DND-41 (cell line): ENCODE measurements at regions not wholly inside any gene's neighbourhood (a gene's known extent, or its start where the extent isn't known, plus 50 kb on each side); places are given as distances from the start of the nearest gene placed in this dataset.

Source experiments
- ATAC-seq: fragments of 200-7000 bp; cut with Tn5 transposase; 3 replicates; pipeline ENCODE4 v1.9.1; 2021; ENCODE audit warnings: low read depth; ENCODE audit not compliant: insufficient read depth
- DNase-seq: peaks from one replicate; pipeline ENCODE4 v3.0.0-alpha.2; 2020
- H2AFZ ChIP-seq: 2 replicates; pipeline ENCODE4 v1.6.0; 2012; ENCODE audit warnings: low read depth, low read length
- H3K27ac ChIP-seq: 2 replicates; pipeline ENCODE4 v1.5.1; 2012; ENCODE audit warnings: low read length, inconsistent platforms
- H3K27me3 ChIP-seq: fragments of 200-600 bp; sonication (generic); 2 replicates; pipeline ENCODE4 v1.6.0; 2012; ENCODE audit warnings: low read length, mild to moderate bottlenecking, inconsistent platforms; ENCODE audit not compliant: insufficient read depth, poor library complexity
- H3K36me3 ChIP-seq: 2 replicates; pipeline ENCODE4 v1.5.1; 2012; ENCODE audit warnings: low read length, inconsistent platforms; ENCODE audit not compliant: insufficient read depth
- H3K4me1 ChIP-seq: 2 replicates; pipeline ENCODE4 v1.5.1; 2012; ENCODE audit warnings: mild to moderate bottlenecking, low read length; ENCODE audit not compliant: insufficient read depth
- H3K4me2 ChIP-seq: 2 replicates; pipeline ENCODE4 v1.6.0; 2012; ENCODE audit warnings: mild to moderate bottlenecking, moderate library complexity, low read length, inconsistent platforms; ENCODE audit not compliant: insufficient read depth
- H3K4me3 ChIP-seq, 2 experiments: fragments of 200-600 bp in 1 of 2; shearing (Covaris generic) in 1 of 2; 2 replicates each; pipeline ENCODE4 v1.5.1; 2012 to 2016; ENCODE audit warnings: inconsistent platforms in 2 of 2, low read length in 2 of 2, mild to moderate bottlenecking in 2 of 2, low read depth in 1 of 2, moderate library complexity in 1 of 2
- H3K79me2 ChIP-seq: 2 replicates; pipeline ENCODE4 v1.6.0; 2012; ENCODE audit warnings: low read length, inconsistent platforms; ENCODE audit not compliant: insufficient read depth
- H3K9ac ChIP-seq: 2 replicates; pipeline ENCODE4 v1.6.0; 2012; ENCODE audit warnings: low read depth, mild to moderate bottlenecking, inconsistent platforms, low read length, moderate library complexity
- H3K9me3 ChIP-seq: 2 replicates; pipeline ENCODE4 v1.5.1; 2012; ENCODE audit warnings: low read length, moderate library complexity, mild to moderate bottlenecking, inconsistent platforms; ENCODE audit not compliant: insufficient read depth, severe bottlenecking
- H4K20me1 ChIP-seq: 2 replicates; pipeline ENCODE4 v1.6.0; 2012; ENCODE audit warnings: low read length; ENCODE audit not compliant: insufficient read depth
- CTCF ChIP-seq: IDR thresholded peaks from 2 replicates; pipeline ENCODE4 v1.5.1; 2012; ENCODE audit warnings: borderline replicate concordance, low read length, moderate library complexity, mild to moderate bottlenecking; ENCODE audit not compliant: poor library complexity, severe bottlenecking; ENCODE audit errors: extremely low read depth
- EZH2 ChIP-seq: IDR thresholded peaks from 3 replicates; pipeline ENCODE4 v1.6.1; 2012; ENCODE audit warnings: borderline replicate concordance, low read depth, mild to moderate bottlenecking, moderate library complexity, low read length, inconsistent platforms; ENCODE audit not compliant: severe bottlenecking

- H3K27ac ChIP-seq, result no peak overlapping the region
- no peak overlapping the region for H3K4me2 ChIP-seq
- DNase-seq (no peak), ATAC-seq (no peak)
- H4K20me1 ChIP-seq, result no peaks in the 10 kb centered on the region
- no peak overlapping the region for H3K4me3 ChIP-seq
- TF ChIP-seq EZH2, result no peak
- TF ChIP-seq CTCF, result no peak
- H3K27me3 ChIP-seq, result no peaks in the 10 kb centered on the region
- no peaks in the 10 kb centered on the region for H3K79me2 ChIP-seq
- no peaks in the 10 kb centered on the region for H3K9me3 ChIP-seq
- H3K4me1 ChIP-seq, result no peaks in the 10 kb centered on the region
- no peak overlapping the region for H2AFZ ChIP-seq
- H3K9ac ChIP-seq, result no peak overlapping the region
- no peaks in the 10 kb centered on the region for H3K36me3 ChIP-seq
Observed at GRCh38 chr9:101878734-101879133, 140.3 kb upstream of the GRIN3A start.

GRCh38 chr9:101877439-101877838, 139.0 kb upstream of the GRIN3A start:
- Histone ChIP-seq H2AFZ (no peak overlapping the region), H3K9ac (no peak overlapping the region), H4K20me1 (no peaks in the 10 kb centered on the region), H3K4me1 (no peaks in the 10 kb centered on the region), H3K4me2 (no peak overlapping the region), H3K27ac (no peak overlapping the region), H3K4me3 (no peak overlapping the region), H3K36me3 (no peaks in the 10 kb centered on the region), H3K9me3 (no peaks in the 10 kb centered on the region), H3K79me2 (no peaks in the 10 kb centered on the region), H3K27me3 (no peaks in the 10 kb centered on the region)
- DNase-seq (no peak), ATAC-seq (no peak)
- no peak for TF ChIP-seq CTCF
- TF ChIP-seq EZH2, result no peak

GRCh38 chr9:101861472-101861871, 123.0 kb upstream of the GRIN3A start:
- Histone ChIP-seq H3K27me3 (no peaks in the 10 kb centered on the region), H3K79me2 (no peaks in the 10 kb centered on the region), H3K27ac (no peak overlapping the region), H3K4me1 (no peaks in the 10 kb centered on the region), H4K20me1 (no peaks in the 10 kb centered on the region), H3K4me2 (no peak overlapping the region), H3K4me3 (no peak overlapping the region), H2AFZ (no peak overlapping the region), H3K9ac (no peak overlapping the region), H3K36me3 (no peaks in the 10 kb centered on the region), H3K9me3 (no peaks in the 10 kb centered on the region)
- ATAC-seq (no peak), DNase-seq (no peak)
- TF ChIP-seq CTCF (no peak), EZH2 (no peak)

GRCh38 chr9:101860920-101861319, 122.5 kb upstream of the GRIN3A start:
- no peak overlapping the region for H2AFZ ChIP-seq
- DNase-seq, result no peak
- H3K9ac ChIP-seq, result no peak overlapping the region
- TF ChIP-seq CTCF (no peak), EZH2 (no peak)
- no peak overlapping the region for H3K4me2 ChIP-seq
- no peaks in the 10 kb centered on the region for H3K79me2 ChIP-seq
- no peaks in the 10 kb centered on the region for H4K20me1 ChIP-seq
- no peaks in the 10 kb centered on the region for H3K36me3 ChIP-seq
- no peak overlapping the region for H3K4me3 ChIP-seq
- no peaks in the 10 kb centered on the region for H3K9me3 ChIP-seq
- no peaks in the 10 kb centered on the region for H3K27me3 ChIP-seq
- no peak for ATAC-seq
- H3K4me1 ChIP-seq, result no peaks in the 10 kb centered on the region
- no peak overlapping the region for H3K27ac ChIP-seq
